Inferior parietal cortex (tissue), 1 donor: ENCODE measurements at regions not wholly inside any gene's neighbourhood (a gene's known extent, or its start where the extent isn't known, plus 50 kb on each side); places are given as distances from the start of the nearest gene placed in this dataset.
"Not testable (repeated sequence)": the region's sequence is repeated elsewhere in the genome, so short reads cannot be mapped to it uniquely, and the experiment has no call there.

Experiments
- DNase-seq: peaks from one replicate; pipeline ENCODE4 v3.0.0-alpha.2; 2016; ENCODE audit errors: extremely low spot score

DNA sequence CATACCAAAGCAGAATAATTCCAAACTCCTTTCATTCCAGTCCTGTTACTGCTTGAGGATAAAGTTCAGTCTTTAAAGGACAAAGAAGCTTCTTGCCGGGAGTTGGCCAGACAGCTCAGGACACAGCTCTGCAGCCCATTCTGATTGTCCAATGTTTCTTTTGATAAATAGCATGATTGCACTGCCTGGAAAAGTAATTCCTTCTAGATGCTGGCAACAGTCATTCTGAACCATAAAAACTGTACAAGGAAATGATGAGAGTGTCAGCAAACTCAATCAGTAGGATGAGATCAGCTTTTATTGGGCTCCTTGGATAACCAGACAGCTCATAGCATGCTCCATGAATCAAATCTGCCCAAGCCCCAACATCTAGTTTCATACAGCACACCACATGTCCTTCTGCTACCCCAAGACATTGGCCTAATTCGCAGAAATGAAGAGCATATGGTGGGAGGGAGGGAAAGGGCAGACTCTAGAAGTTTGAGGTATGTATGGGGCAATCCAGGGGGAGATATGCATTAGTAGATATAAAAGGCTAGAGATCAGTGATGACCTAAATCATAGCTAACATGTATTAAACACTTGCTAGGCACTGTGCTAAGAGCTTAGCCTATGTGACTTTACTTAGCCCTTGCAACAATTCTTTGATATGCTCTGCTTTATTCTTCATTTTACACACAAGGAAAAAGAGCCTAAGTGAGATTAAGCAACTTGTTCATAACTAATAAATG is 219.9 kb upstream of the NREP start:
- DNase-seq = no peak

GRCh38 chr5:111975133-111975532 is 218.1 kb upstream of the NREP start:
- DNase-seq = no peak

DNA sequence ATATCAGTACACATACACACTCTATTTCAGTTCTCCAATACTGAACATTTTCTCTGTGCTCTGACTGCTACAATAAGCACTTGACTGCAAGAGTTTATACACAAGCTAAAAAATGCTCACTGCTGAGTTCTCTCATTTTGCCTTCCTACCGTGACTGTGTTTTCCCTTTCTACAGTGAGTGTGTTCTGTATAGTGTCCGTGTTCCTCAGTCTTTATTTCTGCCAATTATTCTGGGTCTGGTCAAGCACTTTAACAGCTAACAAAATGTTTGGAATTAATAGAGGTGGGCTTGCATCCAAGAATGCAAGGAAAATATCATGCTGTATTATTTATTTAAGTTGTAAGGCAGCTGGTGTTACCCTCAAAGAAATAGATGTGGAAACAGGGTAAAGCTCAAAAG is 217.0 kb upstream of the NREP start:
- no peak for DNase-seq

DNA sequence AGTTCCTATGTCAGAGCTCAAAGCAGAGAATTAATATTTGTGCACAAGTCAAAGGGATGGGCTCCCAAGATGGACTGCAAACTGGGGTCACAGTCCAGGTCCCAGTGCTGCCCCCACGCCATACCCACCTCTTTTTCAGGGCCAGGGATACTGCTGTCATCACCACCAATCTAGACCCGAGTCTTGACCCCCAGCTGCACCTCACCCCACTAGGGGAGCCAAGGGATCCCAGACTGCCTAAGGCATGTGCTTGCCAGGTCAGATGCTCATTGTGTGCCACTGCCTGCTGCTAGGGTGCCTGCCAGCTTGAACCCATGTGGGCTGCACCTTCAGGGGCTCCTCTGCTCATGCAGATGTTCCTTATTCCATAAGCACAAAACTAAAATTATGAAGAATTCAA is 215.6 kb upstream of the NREP start:
- no peak for DNase-seq

GRCh38 chr5:111972080-111972479 is 215.1 kb upstream of the NREP start:
- DNase-seq = no peak

DNA sequence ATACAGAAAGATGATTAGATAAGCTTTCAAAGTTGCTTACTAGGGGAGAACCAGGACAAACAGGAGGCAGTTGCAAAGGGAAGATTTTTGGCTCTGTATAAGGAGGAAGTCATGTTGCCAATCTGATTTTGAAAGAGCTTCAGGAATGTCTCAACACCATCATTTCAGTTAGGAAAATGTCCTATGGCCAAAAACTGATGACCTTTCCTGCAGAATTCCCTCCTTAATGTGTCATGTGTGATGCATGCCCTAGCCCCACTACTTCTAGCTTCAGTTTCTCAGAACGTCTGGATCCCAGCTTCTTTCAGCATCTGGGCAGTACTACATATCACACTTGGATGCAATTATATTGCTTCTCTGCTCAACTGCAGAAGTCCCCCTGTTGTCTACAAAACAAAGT is 211.5 kb upstream of the NREP start:
- no peak for DNase-seq

DNA sequence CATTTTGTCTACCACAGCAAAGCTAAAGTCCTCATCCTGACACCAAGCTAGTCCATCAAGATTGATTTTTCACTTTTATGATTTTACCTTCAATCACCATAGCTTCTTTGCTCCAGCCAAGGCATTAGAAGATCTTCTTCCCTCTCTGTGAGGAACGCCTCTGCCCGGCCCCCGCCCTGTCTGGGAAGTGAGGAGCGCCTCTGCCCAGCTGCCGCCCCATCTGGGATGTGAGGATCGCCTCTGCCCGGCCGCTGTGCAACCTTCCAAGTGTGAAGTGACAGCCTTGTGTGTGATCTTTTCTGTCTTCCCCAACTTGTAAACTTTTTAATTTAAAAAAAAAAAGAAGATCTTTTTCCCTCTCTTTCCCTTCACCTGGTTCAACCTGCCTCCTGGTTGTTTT is 210.5 kb upstream of the NREP start:
- no peak for DNase-seq

DNA sequence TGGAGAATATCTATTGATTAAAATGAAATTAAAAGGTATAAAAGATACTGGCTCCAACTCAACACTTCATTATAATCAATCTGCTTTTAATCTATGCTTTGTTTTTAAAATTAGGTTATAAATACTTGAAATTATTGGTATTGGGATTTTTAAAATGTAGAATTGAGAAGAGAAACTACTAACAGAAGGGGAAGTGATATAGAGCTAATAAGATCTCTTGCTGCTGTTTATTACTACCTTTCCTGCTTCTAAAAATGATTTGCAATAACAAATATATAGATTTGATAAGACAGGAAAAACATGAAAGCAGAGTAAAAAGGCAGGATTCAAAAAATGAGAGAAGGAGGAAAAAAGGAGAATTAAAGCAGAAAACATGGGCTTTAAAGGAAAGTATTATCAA is 209.3 kb upstream of the NREP start:
- DNase-seq = no peak

DNA sequence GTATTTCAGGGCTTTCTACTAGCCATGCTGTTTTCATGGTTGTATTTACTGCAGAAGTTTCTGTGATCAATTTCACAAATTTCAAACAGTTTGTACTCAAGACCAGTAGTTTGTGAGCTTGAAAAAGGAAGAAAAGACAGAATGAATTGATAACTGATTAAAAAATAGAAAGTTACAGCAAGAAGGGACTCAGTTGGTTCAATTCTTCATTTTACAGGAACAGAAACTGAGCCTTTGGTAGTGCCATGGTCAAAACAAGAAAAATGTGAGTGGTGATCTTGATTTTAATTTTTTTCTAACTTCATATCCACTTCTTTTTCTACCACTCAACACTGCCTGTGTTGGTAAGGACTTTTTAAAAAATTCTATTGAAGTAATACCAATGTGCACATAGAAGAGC is 206.6 kb upstream of the NREP start:
- DNase-seq = no peak

- DNase-seq = no peak
Measured at GRCh38 chr5:111962906-111963305, 205.9 kb upstream of the NREP start.

- no peak for DNase-seq
Measured at GRCh38 chr5:111961862-111962261, 204.9 kb upstream of the NREP start.

DNA sequence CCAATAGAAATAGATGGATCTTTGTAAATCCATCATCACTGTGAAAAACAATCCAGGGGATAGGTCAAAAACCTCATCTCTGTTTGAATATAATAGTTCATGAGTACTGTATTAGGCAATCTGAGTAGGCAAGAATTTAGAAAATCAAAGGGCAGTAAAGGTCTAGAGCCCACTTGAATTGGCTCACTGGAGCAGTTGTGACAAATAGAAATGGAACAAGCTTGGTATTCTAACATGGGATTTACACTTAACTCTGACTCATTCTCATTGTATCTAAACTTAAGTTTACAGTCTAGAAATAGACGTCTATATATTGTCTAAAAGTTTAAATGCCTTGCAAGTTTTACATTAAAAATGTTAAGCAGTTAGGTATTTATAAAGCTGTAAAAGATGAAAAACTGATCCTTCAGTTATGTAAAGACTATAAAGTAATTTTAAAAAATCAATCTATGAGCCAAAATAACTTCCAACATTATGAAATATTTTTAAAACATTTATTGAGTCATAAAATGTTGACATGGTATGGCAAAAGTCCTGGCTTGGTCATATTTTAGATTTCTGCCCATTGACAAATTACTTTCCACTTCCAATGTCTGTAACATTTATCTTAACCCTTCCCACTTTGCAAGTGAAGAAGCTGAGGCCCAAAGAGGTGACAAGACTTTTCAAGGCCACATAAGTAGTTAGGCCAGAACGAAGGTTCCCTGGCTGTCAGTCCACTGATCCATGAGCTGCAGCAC is 203.7 kb upstream of the NREP start:
- DNase-seq = no peak

GRCh38 chr5:111958851-111959250 is 201.9 kb upstream of the NREP start:
- no peak for DNase-seq

DNA sequence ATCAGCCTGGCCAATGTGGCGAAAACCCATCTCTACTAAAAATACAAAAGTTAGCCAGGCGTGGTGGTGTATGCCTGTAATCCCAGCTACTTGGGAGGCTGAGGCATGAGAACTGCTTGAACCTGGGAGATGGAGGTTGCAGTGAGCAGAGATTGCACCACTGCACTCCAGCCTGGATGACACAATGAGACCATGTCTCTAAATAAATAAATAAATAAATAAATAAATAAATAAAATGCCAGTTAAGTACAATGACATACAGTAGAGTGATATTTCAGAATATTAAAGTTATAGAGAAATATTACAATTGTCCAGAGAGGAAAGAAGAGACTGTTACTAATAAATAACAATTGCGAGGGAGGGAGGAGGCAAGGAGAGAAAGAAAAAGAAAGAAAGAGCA is 199.8 kb upstream of the NREP start:
- DNase-seq = not testable (repeated sequence)

DNA sequence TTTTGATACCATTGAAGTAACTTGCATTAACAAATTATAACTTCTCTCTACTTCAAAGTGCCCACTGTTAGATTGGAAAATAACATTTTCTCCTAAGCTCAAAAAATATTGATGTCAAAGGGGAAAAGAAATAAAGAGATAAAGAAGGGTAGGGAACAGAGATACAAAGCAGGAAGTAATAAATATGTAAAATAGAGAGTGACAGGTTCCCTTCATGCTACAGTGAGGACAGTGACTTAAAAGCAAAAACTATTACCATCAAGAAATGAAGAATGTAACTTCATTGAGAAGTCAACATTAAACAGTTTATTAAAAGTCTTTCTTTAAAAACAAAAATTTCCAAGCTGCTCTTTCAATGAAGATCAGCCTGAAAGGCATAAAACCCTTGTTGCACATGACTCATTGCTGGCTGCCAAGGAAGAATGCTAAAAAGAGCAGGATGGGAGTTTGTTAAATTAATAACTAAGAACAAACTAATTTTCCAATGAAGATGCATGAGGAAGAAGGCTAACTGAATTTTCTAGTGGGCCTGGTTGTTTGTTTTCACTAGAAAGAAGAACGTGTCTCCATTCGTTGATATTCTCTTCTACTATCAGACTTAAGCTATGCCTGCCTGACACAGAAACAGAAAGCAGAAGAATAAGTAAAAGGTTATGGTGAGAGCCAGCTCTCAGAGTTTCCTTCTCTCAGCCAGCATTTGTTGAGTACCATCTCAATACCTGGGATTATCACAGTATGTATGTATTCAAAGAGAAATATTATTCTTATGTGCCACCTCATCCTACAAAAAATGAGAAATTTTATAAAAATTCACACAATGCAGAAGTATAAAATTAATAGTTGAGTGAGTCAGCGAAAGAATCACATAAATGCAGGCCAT is 197.8 kb upstream of the NREP start:
- no peak for DNase-seq

DNA sequence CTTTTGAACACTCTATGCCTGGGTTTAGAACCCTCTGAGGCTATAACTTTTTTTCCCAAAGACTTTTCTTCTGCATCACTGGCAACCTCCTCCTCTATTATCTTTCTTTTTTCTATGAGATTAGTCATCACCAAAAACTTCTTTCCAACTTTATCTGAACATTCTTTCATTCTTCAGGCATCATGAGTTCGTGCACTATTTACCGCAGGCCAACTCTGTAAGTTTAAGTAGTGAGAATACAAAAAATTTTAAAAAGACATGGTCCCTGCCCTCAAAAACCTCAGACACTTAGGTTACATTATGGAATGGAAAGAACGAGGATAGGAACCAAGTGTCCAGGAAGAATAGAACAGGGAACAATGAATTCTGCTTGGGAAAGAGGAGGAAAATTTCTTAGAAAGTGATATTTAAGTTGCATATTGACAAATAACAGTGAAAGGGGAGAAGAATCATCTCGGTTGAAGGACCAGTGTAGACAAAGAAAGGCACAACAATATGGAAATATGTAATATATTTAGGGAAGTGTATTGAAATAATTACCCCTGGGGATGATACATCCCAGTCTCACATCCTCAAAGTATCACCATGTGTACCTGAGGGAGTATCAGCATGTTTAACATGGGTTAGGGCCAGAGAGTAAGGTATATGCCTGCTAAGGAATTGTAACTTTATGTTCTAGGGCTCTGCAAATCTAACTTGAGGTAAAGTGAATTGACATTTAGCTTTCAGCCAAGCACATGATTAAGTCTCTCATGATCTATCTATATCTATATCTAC is 196.5 kb upstream of the NREP start:
- no peak for DNase-seq

- no peak for DNase-seq
Measured at GRCh38 chr5:111952555-111952954, 195.6 kb upstream of the NREP start.

DNA sequence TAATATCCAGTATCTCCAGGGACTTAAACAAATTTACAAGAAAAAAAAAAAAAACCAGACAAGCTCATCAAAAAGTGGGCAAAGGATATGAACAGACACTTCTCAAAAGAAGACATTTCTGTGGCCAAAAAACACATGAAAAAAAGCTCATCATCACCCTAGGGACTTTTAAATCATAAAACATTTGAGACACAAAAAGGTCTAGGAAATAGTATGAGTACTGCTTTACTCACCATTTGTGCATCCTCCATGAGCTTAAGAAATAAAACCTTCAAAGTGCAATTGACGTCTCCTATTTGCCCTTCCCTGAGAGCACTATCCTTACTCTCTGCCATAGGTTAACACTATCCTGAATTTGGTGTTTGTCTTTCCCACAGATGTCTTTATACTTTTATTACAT is 193.7 kb upstream of the NREP start:
- DNase-seq = no peak

GRCh38 chr5:111948092-111948841 is 191.3 kb upstream of the NREP start:
- peak; percentile 14 for DNase-seq

- DNase-seq = no peak
Measured at GRCh38 chr5:111946556-111946955, 189.6 kb upstream of the NREP start.

DNA sequence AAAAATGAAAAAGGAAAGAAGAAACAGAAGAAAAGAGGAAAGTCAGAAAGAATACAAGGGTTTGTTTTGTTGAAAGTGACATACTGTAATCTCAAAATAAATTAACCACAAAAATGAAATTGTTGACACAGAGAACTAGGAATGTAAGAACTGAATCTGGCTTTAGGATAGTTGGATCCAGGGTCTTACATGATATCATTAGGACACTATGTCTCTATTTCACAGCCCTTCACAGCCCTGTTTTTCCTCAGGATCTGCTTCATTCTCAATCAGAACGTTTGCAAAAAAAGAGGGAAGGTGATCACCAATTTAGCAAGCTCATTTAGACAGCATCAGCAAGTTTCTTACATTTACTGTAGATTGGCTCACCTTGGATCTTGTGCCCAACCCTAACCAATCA is 188.5 kb upstream of the NREP start:
- DNase-seq = no peak
